H1 (cell line): ENCODE measurements at regions not wholly inside any gene's neighbourhood (a gene's known extent, or its start where the extent isn't known, plus 50 kb on each side); places are given as distances from the start of the nearest gene placed in this dataset.
A peak's percentile ranks its signal among the peaks of the same experiment; 100 is the strongest.

Experiments used
- CTCF ChIA-PET: fragments of 300-600 bp; sonication (Branson Sonifier 250); formaldehyde crosslinking; loops from one replicate; lab custom pipeline; 2021; ENCODE audit not compliant: partially characterized antibody; lab: Charles Lee
- POLR2A ChIA-PET: fragments of 300-600 bp; sonication (Branson Sonifier 250); formaldehyde crosslinking; loops from one replicate; lab custom pipeline; 2021; ENCODE audit warnings: inconsistent platforms; ENCODE audit not compliant: partially characterized antibody; lab: Charles Lee
- DNase-seq, 2 experiments: peaks; one replicate each; pipeline versions ENCODE4 v3.0.0 to v3.0.0-alpha.2; 2010 to 2022; ENCODE audit warnings: low spot score in 2 of 2, low read depth in 1 of 2, mixed read lengths in 1 of 2
- FAIRE-seq: peaks from 2 replicates; lab custom pipeline; 2011; peaks lifted over from hg19 to GRCh38; lab: Jason Lieb, UNC
- H2AFZ ChIP-seq: 2 replicates; pipeline ENCODE4 v1.8.1; 2012; ENCODE audit warnings: low read length, inconsistent platforms
- H2AK5ac ChIP-seq: 2 replicates; pipeline ENCODE4 v1.6.1; 2013; ENCODE audit warnings: low read depth, low read length
- H2BK120ac ChIP-seq: replicated peaks from 2 replicates; pipeline ENCODE3; 2013; ENCODE audit warnings: low read depth, low read length, inconsistent platforms
- H2BK12ac ChIP-seq: 2 replicates; pipeline ENCODE4 v1.6.1; 2013; ENCODE audit warnings: low read depth, low read length
- H2BK15ac ChIP-seq: 2 replicates; pipeline ENCODE4 v1.6.1; 2013; ENCODE audit warnings: low read length
- H2BK20ac ChIP-seq: 2 replicates; pipeline ENCODE4 v1.6.1; 2013; ENCODE audit warnings: low read length
- H2BK5ac ChIP-seq: 2 replicates; pipeline ENCODE4 v1.6.1; 2013; ENCODE audit warnings: low read depth, low read length
- H3K14ac ChIP-seq: 2 replicates; pipeline ENCODE4 v1.6.1; 2013; ENCODE audit warnings: inconsistent platforms; ENCODE audit not compliant: insufficient read length
- H3K18ac ChIP-seq: 2 replicates; pipeline ENCODE4 v1.6.1; 2013; ENCODE audit warnings: low read length; ENCODE audit errors: extremely low read depth
- H3K23ac ChIP-seq: 2 replicates; pipeline ENCODE4 v1.6.1; 2013; ENCODE audit warnings: inconsistent platforms; ENCODE audit not compliant: insufficient read length
- H3K23me2 ChIP-seq: 2 replicates; pipeline ENCODE4 v1.6.1; 2013; ENCODE audit warnings: low read depth, low read length
- H3K27ac ChIP-seq: 2 replicates; pipeline ENCODE4 v1.6.1; 2011; ENCODE audit warnings: low read depth, low read length, inconsistent platforms
- H3K27me3 ChIP-seq, 4 experiments: replicated peaks in 1 of 4; 1 replicate in 1 of 4; 2 replicates in 3 of 4; pipeline versions ENCODE4 v1.6.1 to v1.8.1; 2011 to 2013; ENCODE audit warnings: low read length in 3 of 4, mild to moderate bottlenecking in 3 of 4, inconsistent platforms in 2 of 4, mixed read lengths in 2 of 4, moderate library complexity in 1 of 4; ENCODE audit not compliant: control insufficient read depth in 3 of 4, insufficient read depth in 3 of 4; ENCODE audit errors: extremely low read depth in 1 of 4
- H3K36me3 ChIP-seq, 4 experiments: 2 replicates each; pipeline versions ENCODE4 v1.6.1 to v1.8.1; 2011 to 2013; ENCODE audit warnings: mild to moderate bottlenecking in 4 of 4, low read length in 3 of 4, moderate library complexity in 2 of 4, control low read depth in 1 of 4, inconsistent platforms in 1 of 4; ENCODE audit not compliant: insufficient read depth in 4 of 4, control insufficient read depth in 2 of 4
- H3K4ac ChIP-seq: replicated peaks from 2 replicates; pipeline ENCODE3; 2013; ENCODE audit warnings: low read length, low read depth, mixed read lengths, inconsistent platforms; ENCODE audit not compliant: insufficient read length
- H3K4me1 ChIP-seq, 4 experiments: replicated peaks in 1 of 4; 1 replicate in 1 of 4; 2 replicates in 3 of 4; pipeline versions ENCODE4 v1.6.1 to v1.8.1; 2011 to 2013; ENCODE audit warnings: low read length in 3 of 4, inconsistent platforms in 2 of 4, mixed read lengths in 1 of 4; ENCODE audit not compliant: insufficient read depth in 4 of 4, control insufficient read depth in 3 of 4
- H3K4me2 ChIP-seq, 2 experiments: 2 replicates each; pipeline versions ENCODE4 v1.6.1 to v1.8.1; 2011 to 2013; ENCODE audit warnings: low read depth in 2 of 2, low read length in 2 of 2, control low read depth in 1 of 2, inconsistent platforms in 1 of 2, mild to moderate bottlenecking in 1 of 2; ENCODE audit not compliant: insufficient read depth in 1 of 2
- H3K4me3 ChIP-seq, 4 experiments: fragments of 200-600, 300-600 bp in 1 of 4; sonication (generic), shearing (Covaris generic), sonication (Bioruptor Twin) in 1 of 4; 2 replicates each; pipeline versions ENCODE4 v1.5.1 to v1.8.1; 2011 to 2016; ENCODE audit warnings: low read length in 4 of 4, low read depth in 3 of 4, control low read depth in 2 of 4, inconsistent platforms in 2 of 4, mild to moderate bottlenecking in 2 of 4, mixed read lengths in 1 of 4, moderate library complexity in 1 of 4; ENCODE audit not compliant: insufficient read depth in 2 of 4; ENCODE audit errors: extremely low read depth in 1 of 4
- H3K56ac ChIP-seq: replicated peaks from 2 replicates; pipeline ENCODE3; 2013; ENCODE audit warnings: low read depth, mild to moderate bottlenecking, mixed read lengths, low read length, inconsistent platforms; ENCODE audit not compliant: insufficient read length
- H3K79me1 ChIP-seq: 2 replicates; pipeline ENCODE4 v1.6.1; 2013; ENCODE audit warnings: low read depth, low read length, control low read depth
- H3K79me2 ChIP-seq, 2 experiments: 2 replicates each; pipeline versions ENCODE4 v1.6.1 to v1.8.1; 2012 to 2013; ENCODE audit warnings: low read length in 2 of 2, mild to moderate bottlenecking in 2 of 2, inconsistent platforms in 1 of 2; ENCODE audit not compliant: insufficient read depth in 2 of 2, control insufficient read depth in 1 of 2
- H3K9ac ChIP-seq, 4 experiments: replicated peaks in 1 of 4; 1 replicate in 1 of 4; 2 replicates in 3 of 4; pipeline versions ENCODE4 v1.6.1 to v1.8.1; 2011 to 2013; ENCODE audit warnings: low read depth in 3 of 4, low read length in 3 of 4, control low read depth in 2 of 4, mild to moderate bottlenecking in 2 of 4, moderate library complexity in 2 of 4, inconsistent platforms in 1 of 4; ENCODE audit errors: extremely low read depth in 1 of 4
- H3K9me3 ChIP-seq, 2 experiments: 2 replicates each; pipeline versions ENCODE4 v1.6.1 to v1.8.1; 2012 to 2013; ENCODE audit warnings: mild to moderate bottlenecking in 2 of 2, moderate library complexity in 2 of 2, control low read depth in 1 of 2, inconsistent platforms in 1 of 2, low read depth in 1 of 2, low read length in 1 of 2, mixed read lengths in 1 of 2; ENCODE audit not compliant: insufficient read depth in 2 of 2
- H4K20me1 ChIP-seq, 2 experiments: replicated peaks in 1 of 2; 2 replicates each; pipeline versions ENCODE3 to v1.8.1; 2011 to 2013; ENCODE audit warnings: inconsistent platforms in 2 of 2, low read length in 2 of 2, mild to moderate bottlenecking in 1 of 2; ENCODE audit not compliant: insufficient read depth in 2 of 2, control insufficient read depth in 1 of 2
- H4K5ac ChIP-seq: 2 replicates; pipeline ENCODE4 v1.6.1; 2013; ENCODE audit warnings: low read length, low read depth, mixed read lengths, inconsistent platforms; ENCODE audit not compliant: insufficient read length
- H4K8ac ChIP-seq: 2 replicates; pipeline ENCODE4 v1.8.0; 2013; ENCODE audit warnings: mild to moderate bottlenecking, moderate library complexity, low read length, inconsistent platforms; ENCODE audit not compliant: insufficient read depth; ENCODE audit errors: extremely low read depth
- H4K91ac ChIP-seq: replicated peaks from 2 replicates; pipeline ENCODE3; 2013; ENCODE audit warnings: low read length, mixed read lengths, inconsistent platforms; ENCODE audit not compliant: insufficient read length
- HDAC6 ChIP-seq: IDR thresholded peaks from one replicate; pipeline ENCODE4 v1.7.1; 2012; ENCODE audit warnings: low read depth, mild to moderate bottlenecking, inconsistent platforms, low read length, moderate library complexity
- JUND ChIP-seq: IDR thresholded peaks from 2 replicates; pipeline ENCODE4 v1.6.1; 2011; ENCODE audit warnings: mild to moderate bottlenecking, improper control_type of control experiment, low read length
- PHF8 ChIP-seq: fragments of 200-600 bp; sonication (generic); conservative IDR thresholded peaks from 2 replicates; pipeline ENCODE4 v1.7.1; 2012; ENCODE audit warnings: low read depth, mild to moderate bottlenecking, inconsistent platforms, low read length, moderate library complexity
- TAF7 ChIP-seq: optimal IDR thresholded peaks from 2 replicates; pipeline ENCODE3; 2011; ENCODE audit warnings: low read depth, mild to moderate bottlenecking, inconsistent platforms, low read length, moderate library complexity, borderline replicate concordance
- WGBS, 2 experiments: shearing (Covaris generic) in 1 of 2; methylation state at CpG; one replicate each; pipeline versions ENCODE4 v1.1.6 to v1.1.7; 2013 to 2015; ENCODE audit warnings: low lambda C conversion rate in 2 of 2, mixed read lengths in 2 of 2, inconsistent platforms in 1 of 2, low coverage in 1 of 2, missing lambda C conversion rate in 1 of 2; ENCODE audit not compliant: insufficient replicate concordance in 2 of 2, insufficient coverage in 1 of 2, insufficient read length in 1 of 2; ENCODE audit errors: extremely low coverage in 1 of 2, missing lambda C conversion rate in 1 of 2; 5-methylcytosine and 5-hydroxymethylcytosine counted together
- TF ChIP-seq, protein P1 (sequence below): IDR thresholded peaks from 2 replicates; pipeline ENCODE4 v1.6.1; 2011; ENCODE audit warnings: low read length, improper control_type of control experiment
- TF ChIP-seq, protein P2 (sequence below), 3 experiments: IDR thresholded peaks; 1 replicate in 2 of 3; 2 replicates in 1 of 3; pipeline versions ENCODE4 v1.5.1 to v1.6.1; 2011; ENCODE audit warnings: low read length in 3 of 3, mild to moderate bottlenecking in 3 of 3, inconsistent platforms in 2 of 3, low read depth in 1 of 3, moderate library complexity in 1 of 3; ENCODE audit not compliant: insufficient read depth in 1 of 3; ENCODE audit errors: control extremely low read depth in 1 of 3
- TF ChIP-seq, protein P3 (sequence below): IDR thresholded peaks from 2 replicates; pipeline ENCODE4 v1.6.1; 2012; ENCODE audit warnings: low read length, inconsistent platforms

DNA sequence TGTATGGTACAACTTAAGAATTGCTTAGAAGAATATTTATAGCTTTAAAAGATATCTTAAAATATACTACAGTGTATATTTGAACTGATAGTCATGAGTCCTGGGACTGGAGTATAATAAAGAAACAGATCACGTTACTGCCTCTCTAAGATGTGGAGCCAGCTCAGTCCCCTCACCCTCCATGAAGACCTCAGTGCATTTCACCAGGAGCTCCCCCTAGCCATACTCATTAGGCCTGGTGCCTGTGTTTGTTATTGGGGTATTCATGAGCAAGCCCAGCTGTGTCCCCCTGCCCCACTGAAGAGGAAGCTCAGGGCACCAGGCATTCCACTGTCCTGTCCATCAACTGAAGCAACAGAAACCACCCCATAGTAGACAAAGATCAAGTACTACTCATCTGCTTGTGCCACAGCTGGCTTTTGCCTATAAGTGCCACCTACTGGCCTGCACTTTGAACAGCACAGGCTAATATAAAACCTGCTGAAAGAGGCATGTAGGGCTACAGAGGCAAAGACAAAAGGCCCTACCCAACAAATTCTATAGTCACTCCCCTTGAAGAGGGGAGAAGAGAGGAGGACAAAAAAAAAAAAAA is 850.2 kb upstream of the NUDT12 start:
- DNase-seq = peak; percentile 13 to 51
- Histone ChIP-seq H2BK15ac (no peak overlapping the region), H3K9me3 (no peaks in the 10 kb centered on the region), H4K91ac (no peak overlapping the region), H4K8ac (no peak overlapping the region), H3K4me2 (no peak overlapping the region), H2BK5ac (no peak overlapping the region), H3K4ac (no peak overlapping the region), H3K79me1 (no peaks in the 10 kb centered on the region), H4K5ac (no peak overlapping the region), H3K79me2 (no peaks in the 10 kb centered on the region), H3K27ac (no peak overlapping the region), H3K36me3 (no peaks in the 10 kb centered on the region), H2BK120ac (no peak overlapping the region), H3K18ac (no peak overlapping the region), H3K23ac (no peak overlapping the region), H2AK5ac (no peak overlapping the region), H2BK20ac (no peak overlapping the region), H3K4me3 (no peak overlapping the region), H2BK12ac (no peak overlapping the region), H3K4me1 (peaks cover 0 to 4% (median 0%) of the 10 kb centered on the region in 4 experiments; a peak in 1 of 7 replicates), H3K56ac (no peak overlapping the region), H3K14ac (no peak overlapping the region), H4K20me1 (no peaks in the 10 kb centered on the region), H3K23me2 (no peaks in the 10 kb centered on the region), H2AFZ (peak overlapping the region; percentile 98; the same call in 1 of the 2 replicates), H3K27me3 (no peaks in the 10 kb centered on the region), H3K9ac (no peak overlapping the region)
- WGBS, 2 experiments = 85% methylated on average over 1 of the region's 1 CpG; no CpG with 5 or more reads in 1 of the 2 experiments
- FAIRE-seq = peak; percentile 89
- ChIA-PET CTCF (interaction anchor here (0.6 to 2.3 kb wide), 26 partner anchors 9 to 605 kb away, joined by 3 to 14 read pairs (median 3); no protein-coding TSS in a partner anchor), POLR2A (no interaction called here)
- no peak for TF ChIP-seq HDAC6
- TF ChIP-seq, protein P1, sequence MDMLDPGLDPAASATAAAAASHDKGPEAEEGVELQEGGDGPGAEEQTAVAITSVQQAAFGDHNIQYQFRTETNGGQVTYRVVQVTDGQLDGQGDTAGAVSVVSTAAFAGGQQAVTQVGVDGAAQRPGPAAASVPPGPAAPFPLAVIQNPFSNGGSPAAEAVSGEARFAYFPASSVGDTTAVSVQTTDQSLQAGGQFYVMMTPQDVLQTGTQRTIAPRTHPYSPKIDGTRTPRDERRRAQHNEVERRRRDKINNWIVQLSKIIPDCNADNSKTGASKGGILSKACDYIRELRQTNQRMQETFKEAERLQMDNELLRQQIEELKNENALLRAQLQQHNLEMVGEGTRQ = no peak
- TF ChIP-seq JUND = no peak
- no peak for TF ChIP-seq PHF8
- TF ChIP-seq, protein P2, sequence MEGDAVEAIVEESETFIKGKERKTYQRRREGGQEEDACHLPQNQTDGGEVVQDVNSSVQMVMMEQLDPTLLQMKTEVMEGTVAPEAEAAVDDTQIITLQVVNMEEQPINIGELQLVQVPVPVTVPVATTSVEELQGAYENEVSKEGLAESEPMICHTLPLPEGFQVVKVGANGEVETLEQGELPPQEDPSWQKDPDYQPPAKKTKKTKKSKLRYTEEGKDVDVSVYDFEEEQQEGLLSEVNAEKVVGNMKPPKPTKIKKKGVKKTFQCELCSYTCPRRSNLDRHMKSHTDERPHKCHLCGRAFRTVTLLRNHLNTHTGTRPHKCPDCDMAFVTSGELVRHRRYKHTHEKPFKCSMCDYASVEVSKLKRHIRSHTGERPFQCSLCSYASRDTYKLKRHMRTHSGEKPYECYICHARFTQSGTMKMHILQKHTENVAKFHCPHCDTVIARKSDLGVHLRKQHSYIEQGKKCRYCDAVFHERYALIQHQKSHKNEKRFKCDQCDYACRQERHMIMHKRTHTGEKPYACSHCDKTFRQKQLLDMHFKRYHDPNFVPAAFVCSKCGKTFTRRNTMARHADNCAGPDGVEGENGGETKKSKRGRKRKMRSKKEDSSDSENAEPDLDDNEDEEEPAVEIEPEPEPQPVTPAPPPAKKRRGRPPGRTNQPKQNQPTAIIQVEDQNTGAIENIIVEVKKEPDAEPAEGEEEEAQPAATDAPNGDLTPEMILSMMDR (IDR thresholded peaks at IDR 0.05; ENCODE audit: control extremely low read depth in 1 of 3, insufficient read depth in 1 of 3, low read depth in 1 of 3, low read length in 3 of 3) = peak in 2 of 3 experiments; percentile 58 to 73; a peak in 3 of 4 replicates
- TF ChIP-seq TAF7 = no peak
- TF ChIP-seq, protein P3, sequence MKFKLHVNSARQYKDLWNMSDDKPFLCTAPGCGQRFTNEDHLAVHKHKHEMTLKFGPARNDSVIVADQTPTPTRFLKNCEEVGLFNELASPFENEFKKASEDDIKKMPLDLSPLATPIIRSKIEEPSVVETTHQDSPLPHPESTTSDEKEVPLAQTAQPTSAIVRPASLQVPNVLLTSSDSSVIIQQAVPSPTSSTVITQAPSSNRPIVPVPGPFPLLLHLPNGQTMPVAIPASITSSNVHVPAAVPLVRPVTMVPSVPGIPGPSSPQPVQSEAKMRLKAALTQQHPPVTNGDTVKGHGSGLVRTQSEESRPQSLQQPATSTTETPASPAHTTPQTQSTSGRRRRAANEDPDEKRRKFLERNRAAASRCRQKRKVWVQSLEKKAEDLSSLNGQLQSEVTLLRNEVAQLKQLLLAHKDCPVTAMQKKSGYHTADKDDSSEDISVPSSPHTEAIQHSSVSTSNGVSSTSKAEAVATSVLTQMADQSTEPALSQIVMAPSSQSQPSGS = no peak
